SK-N-SH (cell line): ENCODE measurements at regions not wholly inside any gene's neighbourhood (a gene's known extent, or its start where the extent isn't known, plus 50 kb on each side); places are given as distances from the start of the nearest gene placed in this dataset.
"Not testable (repeated sequence)": the region's sequence is repeated elsewhere in the genome, so short reads cannot be mapped to it uniquely, and the experiment has no call there.

Source experiments
- CTCF ChIP-seq: fragments of 200-600 bp; sonication (generic); IDR thresholded peaks from 2 replicates; pipeline ENCODE4 v1.6.1; 2017; ENCODE audit warnings: antibody characterized with exemption, mild to moderate bottlenecking, moderate library complexity
- EZH2phosphoT487 ChIP-seq: fragments of 200-600 bp; sonication (generic); IDR thresholded peaks from 2 replicates; pipeline ENCODE4 v1.6.1; 2017; ENCODE audit warnings: low read depth, mixed run types, mild to moderate bottlenecking, antibody characterized with exemption, moderate library complexity, borderline replicate concordance
- GABPA ChIP-seq: IDR thresholded peaks from 2 replicates; pipeline ENCODE4 v1.4.0; 2012; ENCODE audit warnings: low read depth, mild to moderate bottlenecking
- JUND ChIP-seq: IDR thresholded peaks from 2 replicates; pipeline ENCODE4 v1.4.0; 2012
- POLR2AphosphoS5 ChIP-seq: IDR thresholded peaks from 2 replicates; pipeline ENCODE4 v1.6.1; 2012; ENCODE audit warnings: low read depth, low read length
- RAD21 ChIP-seq: IDR thresholded peaks from 2 replicates; pipeline ENCODE4 v1.6.1; 2012; ENCODE audit warnings: mild to moderate bottlenecking, low read length
- REST ChIP-seq: IDR thresholded peaks from 2 replicates; pipeline ENCODE4 v1.6.1; 2012; ENCODE audit warnings: mild to moderate bottlenecking, low read depth, low read length, moderate library complexity

- TF ChIP-seq JUND, CTCF, GABPA, EZH2phosphoT487, POLR2AphosphoS5, REST, RAD21: not testable (repeated sequence)
Measured at GRCh38 chr6:100223952-100224351, 229.9 kb upstream of the MCHR2 start.
